ENCODE measurements at regions not wholly inside any gene's neighbourhood (a gene's known extent, or its start where the extent isn't known, plus 50 kb on each side); places are given as distances from the start of the nearest gene placed in this dataset.
A peak's percentile ranks its signal among the peaks of the same experiment; 100 is the strongest.

GRCh38 chr2:122000556-122001340 lies 245.3 kb downstream of the TSN start:
- Histone ChIP-seq H3K27me3 (replicated peaks in 1 of 4; ENCODE audit: control insufficient read depth in 3 of 4, extremely low read depth in 1 of 4, insufficient read depth in 3 of 4, low read length in 3 of 4) (no peaks in the 10 kb centered on the region), H3K36me3 (ENCODE audit: control insufficient read depth in 2 of 4, insufficient read depth in 4 of 4, low read length in 3 of 4) (no peaks in the 10 kb centered on the region), H2AK5ac (ENCODE audit: low read depth, low read length) (no peak overlapping the region), H4K5ac (ENCODE audit: insufficient read length, low read depth, low read length) (no peak overlapping the region), H3K27ac (ENCODE audit: low read depth, low read length) (no peak overlapping the region), H4K20me1 (replicated peaks in 1 of 2; ENCODE audit: control insufficient read depth in 1 of 2, insufficient read depth in 2 of 2, low read length in 2 of 2) (no peaks in the 10 kb centered on the region), H2BK12ac (ENCODE audit: low read depth, low read length) (no peak overlapping the region), H2BK5ac (ENCODE audit: low read depth, low read length) (no peak overlapping the region), H3K79me2 (ENCODE audit: control insufficient read depth in 1 of 2, insufficient read depth in 2 of 2, low read length in 2 of 2) (no peaks in the 10 kb centered on the region), H3K56ac (replicated peaks; ENCODE audit: insufficient read length, low read depth, low read length) (no peak overlapping the region), H3K23ac (ENCODE audit: insufficient read length) (no peak overlapping the region), H3K9ac (replicated peaks in 1 of 4; ENCODE audit: extremely low read depth in 1 of 4, low read depth in 3 of 4, low read length in 3 of 4) (no peak overlapping the region), H2BK20ac (ENCODE audit: low read length) (0 out of 2 replicates have a peak overlapping the region, but pooled peaks have one; percentile 25), H3K9me3 (ENCODE audit: insufficient read depth in 2 of 2, low read depth in 1 of 2, low read length in 1 of 2) (0 out of 4 replicates have a peak, but pooled peaks cover 0 to under 1% of the 10 kb centered on the region in 2 experiments), H3K4me1 (replicated peaks in 1 of 4; ENCODE audit: control insufficient read depth in 3 of 4, insufficient read depth in 4 of 4, low read length in 3 of 4) (no peaks in the 10 kb centered on the region), H4K8ac (ENCODE audit: extremely low read depth, insufficient read depth, low read length) (no peak overlapping the region; the same call in 1 of the 2 replicates), H3K4me2 (ENCODE audit: insufficient read depth in 1 of 2, low read depth in 2 of 2, low read length in 2 of 2) (no peak overlapping the region), H3K14ac (ENCODE audit: insufficient read length) (no peak overlapping the region), H4K91ac (replicated peaks; ENCODE audit: insufficient read length, low read length) (no peak overlapping the region), H2AFZ (ENCODE audit: low read length) (no peak overlapping the region), H2BK120ac (replicated peaks; ENCODE audit: low read depth, low read length) (no peak overlapping the region), H2BK15ac (ENCODE audit: low read length) (no peak overlapping the region), H3K23me2 (ENCODE audit: low read depth, low read length) (no peaks in the 10 kb centered on the region), H3K4me3 (ENCODE audit: extremely low read depth in 1 of 4, insufficient read depth in 2 of 4, low read depth in 3 of 4, low read length in 4 of 4) (no peak overlapping the region), H3K18ac (ENCODE audit: extremely low read depth, low read length) (no peak overlapping the region), H3K79me1 (ENCODE audit: low read depth, low read length) (no peaks in the 10 kb centered on the region), H3K4ac (replicated peaks; ENCODE audit: insufficient read length, low read depth, low read length) (no peak overlapping the region)
- ChIA-PET CTCF (ENCODE audit: partially characterized antibody) (interaction anchor here (0.7 to 2.3 kb wide), 2 partner anchors 9 to 22 kb away, joined by 3 to 6 read pairs; no protein-coding TSS in a partner anchor), POLR2A (ENCODE audit: partially characterized antibody) (no interaction called here)
- peak in 1 of 2 experiments; percentile 32 for DNase-seq (ENCODE audit: low read depth in 1 of 2, low spot score in 2 of 2)
- 88% methylated on average over 21 of the region's 21 CpGs; no CpG with 5 or more reads in 1 of the 2 experiments for WGBS, 2 experiments (ENCODE audit: extremely low coverage in 1 of 2, insufficient coverage in 1 of 2, insufficient read length in 1 of 2, insufficient replicate concordance in 2 of 2, low coverage in 1 of 2, low lambda C conversion rate in 2 of 2, missing lambda C conversion rate in 1 of 2)
- TF ChIP-seq E2F6 (IDR thresholded peaks at IDR 0.05) (no peak), SAP30 (IDR thresholded peaks at IDR 0.05; ENCODE audit: insufficient read depth, insufficient replicate concordance, low read length) (no peak), CBX8 (IDR thresholded peaks at IDR 0.05; ENCODE audit: borderline replicate concordance, low read depth, low read length) (no peak)
- TF ChIP-seq, protein P1, sequence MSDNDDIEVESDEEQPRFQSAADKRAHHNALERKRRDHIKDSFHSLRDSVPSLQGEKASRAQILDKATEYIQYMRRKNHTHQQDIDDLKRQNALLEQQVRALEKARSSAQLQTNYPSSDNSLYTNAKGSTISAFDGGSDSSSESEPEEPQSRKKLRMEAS (IDR thresholded peaks at IDR 0.05) = no peak
- no peak for FAIRE-seq
